HFFc6 (cell line): ENCODE measurements at regions not wholly inside any gene's neighbourhood (a gene's known extent, or its start where the extent isn't known, plus 50 kb on each side); places are given as distances from the start of the nearest gene placed in this dataset.

Experiments
- DNase-seq: peaks from one replicate; pipeline ENCODE4 v3.0.0-alpha.2; 2018
- H3K27ac Mint-ChIP-seq: 2 replicates; pipeline ENCODE4 v1.8.0; 2020; ENCODE audit warnings: mild to moderate bottlenecking, mixed read lengths
- H3K27me3 Mint-ChIP-seq: 2 replicates; pipeline ENCODE4 v1.8.0; 2021; ENCODE audit warnings: mild to moderate bottlenecking, moderate library complexity, mixed read lengths; ENCODE audit not compliant: insufficient read depth
- H3K36me3 Mint-ChIP-seq: 2 replicates; pipeline ENCODE4 v1.8.0; 2021; ENCODE audit warnings: low read depth, mixed read lengths
- H3K4me1 Mint-ChIP-seq: 2 replicates; pipeline ENCODE4 v1.8.0; 2020; ENCODE audit warnings: low read depth, mixed read lengths
- H3K4me3 Mint-ChIP-seq: 2 replicates; pipeline ENCODE4 v1.8.0; 2020; ENCODE audit warnings: mild to moderate bottlenecking, moderate library complexity, mixed read lengths
- H3K9me3 Mint-ChIP-seq: 2 replicates; pipeline ENCODE4 v1.8.0; 2020; ENCODE audit warnings: mild to moderate bottlenecking, mixed read lengths
- TF ChIP-seq, protein P1 (sequence below): fragments of 200-600 bp; sonication (generic); IDR thresholded peaks from 2 replicates; pipeline ENCODE4 v1.5.0; 2021; ENCODE audit warnings: antibody characterized with exemption, mild to moderate bottlenecking

DNA sequence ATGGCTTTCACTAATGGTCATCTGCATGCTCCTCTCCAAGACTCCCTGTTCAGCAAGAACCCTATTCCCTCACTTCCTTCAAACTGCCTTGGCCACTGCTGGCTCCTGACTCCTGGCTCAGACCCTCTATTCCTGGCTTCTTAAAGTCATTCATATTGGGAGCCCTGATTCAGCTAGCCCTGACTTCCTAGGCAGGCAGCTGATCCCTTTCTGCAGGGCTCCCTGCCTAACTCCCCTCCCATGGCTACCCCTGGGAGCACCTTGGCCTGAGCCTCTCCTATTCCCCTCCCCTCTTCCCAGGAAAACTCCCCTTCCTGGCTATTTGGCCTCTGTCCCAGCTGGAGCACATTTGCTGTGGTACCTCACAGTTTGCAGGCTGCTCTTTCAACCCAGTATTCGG, 154.9 kb upstream of the PJA1 start:
- H3K27ac Mint-ChIP-seq, result no peak overlapping the region
- H3K4me1 Mint-ChIP-seq, result no peaks in the 10 kb centered on the region
- peaks cover 10% of the 10 kb centered on the region; the same call in 1 of the 2 replicates for H3K27me3 Mint-ChIP-seq
- H3K9me3 Mint-ChIP-seq, result no peaks in the 10 kb centered on the region
- DNase-seq, result no peak
- no peak overlapping the region for H3K4me3 Mint-ChIP-seq
- TF ChIP-seq, protein P1, sequence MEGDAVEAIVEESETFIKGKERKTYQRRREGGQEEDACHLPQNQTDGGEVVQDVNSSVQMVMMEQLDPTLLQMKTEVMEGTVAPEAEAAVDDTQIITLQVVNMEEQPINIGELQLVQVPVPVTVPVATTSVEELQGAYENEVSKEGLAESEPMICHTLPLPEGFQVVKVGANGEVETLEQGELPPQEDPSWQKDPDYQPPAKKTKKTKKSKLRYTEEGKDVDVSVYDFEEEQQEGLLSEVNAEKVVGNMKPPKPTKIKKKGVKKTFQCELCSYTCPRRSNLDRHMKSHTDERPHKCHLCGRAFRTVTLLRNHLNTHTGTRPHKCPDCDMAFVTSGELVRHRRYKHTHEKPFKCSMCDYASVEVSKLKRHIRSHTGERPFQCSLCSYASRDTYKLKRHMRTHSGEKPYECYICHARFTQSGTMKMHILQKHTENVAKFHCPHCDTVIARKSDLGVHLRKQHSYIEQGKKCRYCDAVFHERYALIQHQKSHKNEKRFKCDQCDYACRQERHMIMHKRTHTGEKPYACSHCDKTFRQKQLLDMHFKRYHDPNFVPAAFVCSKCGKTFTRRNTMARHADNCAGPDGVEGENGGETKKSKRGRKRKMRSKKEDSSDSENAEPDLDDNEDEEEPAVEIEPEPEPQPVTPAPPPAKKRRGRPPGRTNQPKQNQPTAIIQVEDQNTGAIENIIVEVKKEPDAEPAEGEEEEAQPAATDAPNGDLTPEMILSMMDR, result no peak
- no peaks in the 10 kb centered on the region for H3K36me3 Mint-ChIP-seq

DNA sequence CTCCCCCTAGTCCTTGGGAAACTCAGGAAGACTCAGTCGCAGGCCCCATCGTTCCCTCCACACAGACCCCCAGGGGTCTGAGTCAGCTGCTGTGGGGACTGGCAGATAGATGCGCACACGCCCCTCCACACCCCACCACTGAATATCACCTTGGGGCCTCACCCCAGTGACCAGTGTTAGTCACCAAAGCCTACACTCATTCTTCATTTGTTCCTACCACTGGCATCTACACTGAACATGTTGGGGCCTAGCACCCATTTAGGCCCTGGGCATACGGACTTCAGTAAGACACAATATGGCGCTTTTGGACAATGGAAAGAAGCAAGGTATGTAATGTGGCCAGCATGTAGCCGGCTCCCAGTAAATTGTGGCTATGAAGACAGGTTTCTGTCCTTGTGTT, 154.1 kb upstream of the PJA1 start:
- Mint-ChIP-seq H3K36me3 (no peaks in the 10 kb centered on the region), H3K4me1 (no peaks in the 10 kb centered on the region), H3K4me3 (no peak overlapping the region), H3K27ac (no peak overlapping the region), H3K9me3 (no peaks in the 10 kb centered on the region), H3K27me3 (peaks cover 12% of the 10 kb centered on the region; the same call in 1 of the 2 replicates)
- TF ChIP-seq, protein P1, result no peak
- DNase-seq, result no peak

- peaks cover 12% of the 10 kb centered on the region; the same call in 1 of the 2 replicates for H3K27me3 Mint-ChIP-seq
Observed at GRCh38 chrX:69318651-69319340, 153.5 kb upstream of the PJA1 start.

DNA sequence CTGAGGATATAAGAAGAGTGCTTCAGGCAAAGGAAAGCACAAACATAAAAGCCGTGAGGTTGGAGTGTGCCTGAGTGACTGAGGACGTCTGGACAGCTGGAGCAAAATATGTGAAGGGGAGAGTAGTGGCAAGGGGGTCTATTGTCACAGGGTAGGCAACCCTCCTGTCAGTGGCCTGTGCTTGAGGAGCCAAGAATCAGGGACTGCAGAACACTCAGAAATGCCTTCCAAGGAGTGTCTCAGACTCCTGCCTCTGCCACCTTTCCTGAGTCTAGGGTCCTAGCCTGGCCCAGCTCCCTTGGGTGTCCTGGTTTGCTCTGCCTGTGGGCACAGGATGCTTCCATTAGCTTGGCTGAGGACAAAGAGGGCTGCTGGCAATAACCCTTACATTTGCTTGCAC, 152.5 kb upstream of the PJA1 start:
- Mint-ChIP-seq H3K36me3 (no peaks in the 10 kb centered on the region), H3K9me3 (no peaks in the 10 kb centered on the region), H3K27ac (no peak overlapping the region), H3K27me3 (peaks cover 12% of the 10 kb centered on the region; the same call in 1 of the 2 replicates), H3K4me3 (no peak overlapping the region), H3K4me1 (no peaks in the 10 kb centered on the region)
- no peak for DNase-seq
- TF ChIP-seq, protein P1, result no peak

More at GRCh38 chrX:69318651-69319340, 153.5 kb upstream of the PJA1 start:
- no peak overlapping the region for H3K4me3 Mint-ChIP-seq
- no peak overlapping the region for H3K27ac Mint-ChIP-seq
- TF ChIP-seq, protein P1, result no peak
- no peak for DNase-seq
- H3K4me1 Mint-ChIP-seq, result no peaks in the 10 kb centered on the region
- H3K36me3 Mint-ChIP-seq, result no peaks in the 10 kb centered on the region
- no peaks in the 10 kb centered on the region for H3K9me3 Mint-ChIP-seq

DNA sequence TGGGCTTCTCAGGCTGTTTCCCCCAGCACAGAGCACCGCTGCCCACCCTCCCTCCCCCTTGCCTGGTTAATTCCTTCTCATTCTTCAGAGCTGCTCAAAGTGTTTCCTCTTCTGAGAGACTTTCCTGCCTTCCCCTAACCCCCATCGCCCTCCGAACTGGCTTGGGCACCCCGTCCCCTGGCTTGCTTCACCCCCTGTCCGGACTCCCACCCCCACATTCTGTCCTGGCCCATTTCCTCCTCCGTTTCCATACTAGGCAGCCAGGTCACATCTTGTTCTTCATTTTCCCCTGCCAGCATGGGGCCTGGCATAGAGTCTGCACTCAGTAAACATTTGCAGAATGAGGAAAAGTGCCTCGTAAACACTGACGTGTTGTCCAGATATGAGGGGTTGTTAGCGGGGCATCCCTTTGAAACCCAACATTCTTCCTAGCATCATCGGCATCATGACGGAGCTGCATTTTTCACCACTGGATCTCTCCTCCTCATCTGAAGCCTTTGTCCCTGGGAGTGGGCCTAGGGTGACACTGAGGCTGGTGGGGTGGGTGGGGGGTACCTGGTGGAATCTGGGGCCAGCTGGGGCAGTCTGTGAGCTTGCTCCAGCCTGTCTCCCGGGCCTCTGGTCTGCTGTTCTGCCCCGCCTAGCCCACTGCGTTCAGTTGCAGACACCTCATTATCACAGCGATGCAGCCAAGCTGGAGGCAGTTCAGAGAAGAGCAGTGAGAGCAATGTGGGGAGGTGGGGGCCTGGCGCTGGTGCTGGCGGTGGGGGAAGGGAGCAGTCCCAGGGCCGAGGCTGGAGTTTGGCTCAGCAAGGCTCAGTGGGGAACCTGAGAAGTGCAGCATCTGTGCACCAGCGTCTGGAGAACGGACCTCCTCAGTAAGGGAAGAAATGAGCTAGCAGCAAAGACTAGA, 149.4 kb upstream of the PJA1 start:
- DNase-seq, result no peak
- H3K36me3 Mint-ChIP-seq, result no peaks in the 10 kb centered on the region
- no peak overlapping the region for H3K27ac Mint-ChIP-seq
- TF ChIP-seq, protein P1, result no peak
- peaks cover 9% of the 10 kb centered on the region; the same call in 1 of the 2 replicates for H3K27me3 Mint-ChIP-seq
- H3K4me1 Mint-ChIP-seq, result no peaks in the 10 kb centered on the region
- no peak overlapping the region for H3K4me3 Mint-ChIP-seq
- no peaks in the 10 kb centered on the region for H3K9me3 Mint-ChIP-seq
